ENCODE measurements at regions not wholly inside any gene's neighbourhood (a gene's known extent, or its start where the extent isn't known, plus 50 kb on each side); places are given as distances from the start of the nearest gene placed in this dataset.

GRCh38 chr3:27617552-27617951 lies 104.6 kb downstream of the EOMES start:
- TF ChIP-seq CTCF (conservative IDR thresholded peaks at IDR 0.05; ENCODE audit: low read length) (no peak), EZH2phosphoT487 (IDR thresholded peaks at IDR 0.05; ENCODE audit: borderline replicate concordance, low read depth, low read length) (no peak)
